ENCODE measurements at regions not wholly inside any gene's neighbourhood (a gene's known extent, or its start where the extent isn't known, plus 50 kb on each side); places are given as distances from the start of the nearest gene placed in this dataset.

GRCh38 chr18:6542296-6542695 is 127.6 kb upstream of the L3MBTL4 start:
- H3K27me3 ChIP-seq (ENCODE audit: control insufficient read depth, low read length), result no peaks in the 10 kb centered on the region
- H3K9me2 ChIP-seq (replicated peaks; ENCODE audit: control insufficient read depth, low read length), result no peaks in the 10 kb centered on the region
- no peaks in the 10 kb centered on the region for H3K79me2 ChIP-seq (ENCODE audit: control insufficient read depth, low read length)
- H3K4me2 ChIP-seq (ENCODE audit: low read length), result no peak overlapping the region
- no peak overlapping the region for H3K27ac ChIP-seq (ENCODE audit: low read depth, low read length)
- TF ChIP-seq EZH2phosphoT487 (IDR thresholded peaks at IDR 0.05; ENCODE audit: borderline replicate concordance, low read length) (no peak), CTCF (IDR thresholded peaks at IDR 0.05; ENCODE audit: low read depth, low read length, poor library complexity, severe bottlenecking) (no peak)
- H4K20me1 ChIP-seq (ENCODE audit: control insufficient read depth, insufficient read depth, low read depth, low read length), result no peaks in the 10 kb centered on the region
- no peaks in the 10 kb centered on the region for H3F3A ChIP-seq (ENCODE audit: control insufficient read depth, insufficient read depth)
- no peaks in the 10 kb centered on the region for H3K9me3 ChIP-seq (ENCODE audit: control insufficient read depth, insufficient read depth, low read length)
- H3K36me3 ChIP-seq (ENCODE audit: control insufficient read depth, low read length), result no peaks in the 10 kb centered on the region
- H3K4me1 ChIP-seq (ENCODE audit: control insufficient read depth, low read length), result no peaks in the 10 kb centered on the region
- no peak overlapping the region for H3K4me3 ChIP-seq (ENCODE audit: low read length)

- Histone ChIP-seq H3F3A (ENCODE audit: control insufficient read depth, insufficient read depth) (no peaks in the 10 kb centered on the region), H3K4me1 (ENCODE audit: control insufficient read depth, low read length) (no peaks in the 10 kb centered on the region), H3K9me3 (ENCODE audit: control insufficient read depth, insufficient read depth, low read length) (no peaks in the 10 kb centered on the region), H3K4me3 (ENCODE audit: low read length) (no peak overlapping the region), H3K27me3 (ENCODE audit: control insufficient read depth, low read length) (no peaks in the 10 kb centered on the region), H3K9me2 (replicated peaks; ENCODE audit: control insufficient read depth, low read length) (no peaks in the 10 kb centered on the region), H4K20me1 (ENCODE audit: control insufficient read depth, insufficient read depth, low read depth, low read length) (no peaks in the 10 kb centered on the region), H3K4me2 (ENCODE audit: low read length) (no peak overlapping the region), H3K27ac (ENCODE audit: low read depth, low read length) (no peak overlapping the region), H3K36me3 (ENCODE audit: control insufficient read depth, low read length) (no peaks in the 10 kb centered on the region), H3K79me2 (ENCODE audit: control insufficient read depth, low read length) (no peaks in the 10 kb centered on the region)
- TF ChIP-seq CTCF (IDR thresholded peaks at IDR 0.05; ENCODE audit: low read depth, low read length, poor library complexity, severe bottlenecking) (peak; percentile 52), EZH2phosphoT487 (IDR thresholded peaks at IDR 0.05; ENCODE audit: borderline replicate concordance, low read length) (no peak)
Measured at GRCh38 chr18:6543330-6543908, 128.7 kb upstream of the L3MBTL4 start.

- Histone ChIP-seq H3K9me2 (replicated peaks; ENCODE audit: control insufficient read depth, low read length) (no peaks in the 10 kb centered on the region), H4K20me1 (ENCODE audit: control insufficient read depth, insufficient read depth, low read depth, low read length) (no peaks in the 10 kb centered on the region), H3K4me3 (ENCODE audit: low read length) (no peak overlapping the region), H3K9me3 (ENCODE audit: control insufficient read depth, insufficient read depth, low read length) (no peaks in the 10 kb centered on the region), H3K79me2 (ENCODE audit: control insufficient read depth, low read length) (no peaks in the 10 kb centered on the region), H3F3A (ENCODE audit: control insufficient read depth, insufficient read depth) (no peaks in the 10 kb centered on the region), H3K27ac (ENCODE audit: low read depth, low read length) (no peak overlapping the region), H3K27me3 (ENCODE audit: control insufficient read depth, low read length) (no peaks in the 10 kb centered on the region), H3K36me3 (ENCODE audit: control insufficient read depth, low read length) (no peaks in the 10 kb centered on the region), H3K4me1 (ENCODE audit: control insufficient read depth, low read length) (no peaks in the 10 kb centered on the region), H3K4me2 (ENCODE audit: low read length) (no peak overlapping the region)
- TF ChIP-seq CTCF (IDR thresholded peaks at IDR 0.05; ENCODE audit: low read depth, low read length, poor library complexity, severe bottlenecking) (no peak), EZH2phosphoT487 (IDR thresholded peaks at IDR 0.05; ENCODE audit: borderline replicate concordance, low read length) (no peak)
Measured at GRCh38 chr18:6546229-6546628, 131.5 kb upstream of the L3MBTL4 start.

Data from DOHH2 (cell line).